ENCODE measurements at regions not wholly inside any gene's neighbourhood (a gene's known extent, or its start where the extent isn't known, plus 50 kb on each side); places are given as distances from the start of the nearest gene placed in this dataset.

DNA sequence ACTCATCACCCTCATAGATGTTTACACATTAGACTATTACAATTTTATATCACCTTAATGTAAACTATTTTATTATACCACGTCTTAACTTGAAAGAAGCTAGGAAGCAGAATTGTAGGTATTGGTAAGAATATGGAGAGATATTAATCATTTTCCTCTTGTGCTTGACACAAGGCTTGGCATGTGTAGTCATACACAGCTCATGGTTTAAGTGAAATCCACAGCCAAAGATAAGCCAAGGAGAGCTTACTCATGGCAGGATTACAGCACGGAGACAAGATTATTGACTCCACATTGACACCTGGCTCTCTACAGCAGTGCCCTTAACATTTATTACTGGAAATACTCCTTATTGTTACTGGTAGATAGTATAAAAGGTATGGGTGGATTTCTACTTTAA, 68.4 kb upstream of the ADGRL4 start:
- no peak for TF ChIP-seq CTCF (IDR thresholded peaks at IDR 0.05)
- TF ChIP-seq POLR2A (IDR thresholded peaks at IDR 0.05), result no peak

Data from adrenal gland (tissue), 5 donors.